ENCODE measurements at regions not wholly inside any gene's neighbourhood (a gene's known extent, or its start where the extent isn't known, plus 50 kb on each side); places are given as distances from the start of the nearest gene placed in this dataset.

- TF ChIP-seq, protein P1, sequence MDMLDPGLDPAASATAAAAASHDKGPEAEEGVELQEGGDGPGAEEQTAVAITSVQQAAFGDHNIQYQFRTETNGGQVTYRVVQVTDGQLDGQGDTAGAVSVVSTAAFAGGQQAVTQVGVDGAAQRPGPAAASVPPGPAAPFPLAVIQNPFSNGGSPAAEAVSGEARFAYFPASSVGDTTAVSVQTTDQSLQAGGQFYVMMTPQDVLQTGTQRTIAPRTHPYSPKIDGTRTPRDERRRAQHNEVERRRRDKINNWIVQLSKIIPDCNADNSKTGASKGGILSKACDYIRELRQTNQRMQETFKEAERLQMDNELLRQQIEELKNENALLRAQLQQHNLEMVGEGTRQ (IDR thresholded peaks at IDR 0.05; ENCODE audit: borderline replicate concordance, low read depth, low read length): no peak
- no peak for TF ChIP-seq BCL11A (IDR thresholded peaks at IDR 0.05; ENCODE audit: low read depth, low read length)
These were observed 1691.5 kb downstream of the MAT2B start (continued) for GRCh38 chr5:165196961-165197360.

DNA sequence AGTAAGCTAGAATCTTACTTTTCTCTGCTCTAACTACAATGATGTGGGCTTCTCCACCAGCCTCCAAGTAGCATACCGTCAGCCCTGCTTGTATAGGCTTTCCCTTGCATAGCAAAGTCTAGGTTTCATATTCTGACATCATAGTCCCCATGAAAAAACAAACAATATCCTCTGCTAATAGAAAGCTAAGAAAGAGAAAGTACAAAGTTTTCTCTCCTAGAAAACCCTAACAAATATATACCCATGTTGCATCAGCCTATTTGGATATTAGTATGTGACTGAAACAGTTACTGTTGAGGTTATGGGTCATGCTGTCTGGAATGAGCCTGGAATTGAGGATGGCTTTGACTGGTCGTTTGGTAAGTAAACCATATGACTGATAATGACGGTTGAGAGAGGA is 1696.0 kb downstream of the MAT2B start:
- H4K20me1 ChIP-seq (ENCODE audit: control insufficient read depth, insufficient read depth): no peaks in the 10 kb centered on the region
- ChIA-PET CTCF (no interaction called here), RAD21 (ENCODE audit: unreplicated experiment) (interaction anchor here (1.4 kb wide), 1 partner anchor 66 kb away, joined by 3 read pairs; no protein-coding TSS in a partner anchor), SMC1A (ENCODE audit: uncharacterized antibody, unreplicated experiment) (no interaction called here), POLR2A (no interaction called here)
- H3K4me3 ChIP-seq: no peak overlapping the region
- ATAC-seq (peak; percentile 36; the same call in 2 of the 3 replicates), FAIRE-seq (no peak), DNase-seq (ENCODE audit: low read depth, low spot score) (no peak)
- intact Hi-C loops (cut with micrococcal nuclease; ENCODE audit: unreplicated experiment) (no loop called here), in situ Hi-C loops (cut with MboI) (loop anchor here (10.0 to 25.0 kb wide), 2 partner anchors 1189 to 1637 kb away; no protein-coding TSS in a partner anchor)
- no peaks in the 10 kb centered on the region for H3K36me3 ChIP-seq (ENCODE audit: control insufficient read depth in 2 of 2, insufficient read depth in 2 of 2, low read length in 1 of 2)
- H3K27me3 ChIP-seq (replicated peaks in 1 of 2; ENCODE audit: control insufficient read depth in 2 of 2, insufficient read depth in 2 of 2, low read length in 1 of 2): no peaks in the 10 kb centered on the region
- no TSS peak for BruUV-seq (replicated peaks)
- H3K79me2 ChIP-seq (ENCODE audit: control insufficient read depth, insufficient read depth, low read length): no peaks in the 10 kb centered on the region
- no peak overlapping the region for H3K4me2 ChIP-seq (ENCODE audit: control insufficient read depth, insufficient read depth)
- H3K9ac ChIP-seq (ENCODE audit: control insufficient read depth, insufficient read depth, low read length): no peak overlapping the region
- H3K4me1 ChIP-seq (ENCODE audit: control insufficient read depth, insufficient read depth, low read length): no peaks in the 10 kb centered on the region
- WGBS (ENCODE audit: insufficient coverage, insufficient replicate concordance, low lambda C conversion rate, missing lambda C conversion rate): 5% methylated on average over 3 of the region's 3 CpGs
- no peak overlapping the region for H2AFZ ChIP-seq (ENCODE audit: control insufficient read depth, low read depth, low read length)
- no peaks in the 10 kb centered on the region for H3K9me3 ChIP-seq (replicated peaks; ENCODE audit: control insufficient read depth, insufficient read depth, low read length)
- H3K27ac ChIP-seq (ENCODE audit: control insufficient read depth, insufficient read depth): no peak overlapping the region
- TF ChIP-seq, protein P2, sequence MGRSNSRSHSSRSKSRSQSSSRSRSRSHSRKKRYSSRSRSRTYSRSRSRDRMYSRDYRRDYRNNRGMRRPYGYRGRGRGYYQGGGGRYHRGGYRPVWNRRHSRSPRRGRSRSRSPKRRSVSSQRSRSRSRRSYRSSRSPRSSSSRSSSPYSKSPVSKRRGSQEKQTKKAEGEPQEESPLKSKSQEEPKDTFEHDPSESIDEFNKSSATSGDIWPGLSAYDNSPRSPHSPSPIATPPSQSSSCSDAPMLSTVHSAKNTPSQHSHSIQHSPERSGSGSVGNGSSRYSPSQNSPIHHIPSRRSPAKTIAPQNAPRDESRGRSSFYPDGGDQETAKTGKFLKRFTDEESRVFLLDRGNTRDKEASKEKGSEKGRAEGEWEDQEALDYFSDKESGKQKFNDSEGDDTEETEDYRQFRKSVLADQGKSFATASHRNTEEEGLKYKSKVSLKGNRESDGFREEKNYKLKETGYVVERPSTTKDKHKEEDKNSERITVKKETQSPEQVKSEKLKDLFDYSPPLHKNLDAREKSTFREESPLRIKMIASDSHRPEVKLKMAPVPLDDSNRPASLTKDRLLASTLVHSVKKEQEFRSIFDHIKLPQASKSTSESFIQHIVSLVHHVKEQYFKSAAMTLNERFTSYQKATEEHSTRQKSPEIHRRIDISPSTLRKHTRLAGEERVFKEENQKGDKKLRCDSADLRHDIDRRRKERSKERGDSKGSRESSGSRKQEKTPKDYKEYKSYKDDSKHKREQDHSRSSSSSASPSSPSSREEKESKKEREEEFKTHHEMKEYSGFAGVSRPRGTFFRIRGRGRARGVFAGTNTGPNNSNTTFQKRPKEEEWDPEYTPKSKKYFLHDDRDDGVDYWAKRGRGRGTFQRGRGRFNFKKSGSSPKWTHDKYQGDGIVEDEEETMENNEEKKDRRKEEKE (IDR thresholded peaks at IDR 0.05): no peak
- TF ChIP-seq E2F8 (IDR thresholded peaks at IDR 0.05; ENCODE audit: low read depth, partially characterized antibody) (no peak), STAT1 (conservative IDR thresholded peaks at IDR 0.05) (no peak), RELA (IDR thresholded peaks at IDR 0.05; ENCODE audit: borderline replicate concordance, partially characterized antibody) (no peak), NKRF (conservative IDR thresholded peaks at IDR 0.05) (no peak), SPI1 (IDR thresholded peaks at IDR 0.05; ENCODE audit: borderline replicate concordance, insufficient read depth, low read depth, low read length) (no peak), POLR2AphosphoS2 (IDR thresholded peaks at IDR 0.05; ENCODE audit: low read depth, low read length) (no peak), SRF (IDR thresholded peaks at IDR 0.05; ENCODE audit: low read depth in 2 of 2, low read length in 2 of 2) (no peak), EGR1 (IDR thresholded peaks at IDR 0.05; ENCODE audit: borderline replicate concordance in 1 of 2, low read depth in 2 of 2, low read length in 2 of 2) (no peak)
- TF ChIP-seq, protein P3, sequence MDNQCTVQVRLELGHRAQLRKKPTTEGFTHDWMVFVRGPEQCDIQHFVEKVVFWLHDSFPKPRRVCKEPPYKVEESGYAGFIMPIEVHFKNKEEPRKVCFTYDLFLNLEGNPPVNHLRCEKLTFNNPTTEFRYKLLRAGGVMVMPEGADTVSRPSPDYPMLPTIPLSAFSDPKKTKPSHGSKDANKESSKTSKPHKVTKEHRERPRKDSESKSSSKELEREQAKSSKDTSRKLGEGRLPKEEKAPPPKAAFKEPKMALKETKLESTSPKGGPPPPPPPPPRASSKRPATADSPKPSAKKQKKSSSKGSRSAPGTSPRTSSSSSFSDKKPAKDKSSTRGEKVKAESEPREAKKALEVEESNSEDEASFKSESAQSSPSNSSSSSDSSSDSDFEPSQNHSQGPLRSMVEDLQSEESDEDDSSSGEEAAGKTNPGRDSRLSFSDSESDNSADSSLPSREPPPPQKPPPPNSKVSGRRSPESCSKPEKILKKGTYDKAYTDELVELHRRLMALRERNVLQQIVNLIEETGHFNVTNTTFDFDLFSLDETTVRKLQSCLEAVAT (IDR thresholded peaks at IDR 0.05): no peak

All from GM12878 (cell line).